GM20000 (cell line): ENCODE measurements at regions not wholly inside any gene's neighbourhood (a gene's known extent, or its start where the extent isn't known, plus 50 kb on each side); places are given as distances from the start of the nearest gene placed in this dataset.

Experiments
- DNase-seq: peaks from one replicate; pipeline ENCODE4 v3.0.0; 2012; ENCODE audit warnings: low spot score
- CTCF ChIP-seq: IDR thresholded peaks from 2 replicates; pipeline ENCODE4 v1.5.1; 2012; ENCODE audit warnings: mild to moderate bottlenecking, control low read depth; ENCODE audit errors: extremely low read depth, missing control alignments

- DNase-seq: no peak
- no peak for TF ChIP-seq CTCF
Measured at GRCh38 chr3:74510261-74510818, 104.1 kb downstream of the CNTN3 start.

- no peak for TF ChIP-seq CTCF
- DNase-seq: no peak
Measured at GRCh38 chr3:74507691-74508090, 106.8 kb downstream of the CNTN3 start.

- no peak for DNase-seq
- no peak for TF ChIP-seq CTCF
Measured at GRCh38 chr3:74506246-74506645, 108.2 kb downstream of the CNTN3 start.

- no peak for TF ChIP-seq CTCF
Measured at GRCh38 chr3:74501007-74501406, 113.5 kb downstream of the CNTN3 start.

GRCh38 chr3:74500257-74500656 lies 114.2 kb downstream of the CNTN3 start:
- no peak for DNase-seq
- no peak for TF ChIP-seq CTCF

More at GRCh38 chr3:74501007-74501406, 113.5 kb downstream of the CNTN3 start:
- DNase-seq: no peak

GRCh38 chr3:74491874-74492273 lies 122.6 kb downstream of the CNTN3 start:
- no peak for TF ChIP-seq CTCF
- DNase-seq: no peak

- DNase-seq: no peak
- TF ChIP-seq CTCF: no peak
Measured at GRCh38 chr3:74489050-74489792, 125.2 kb downstream of the CNTN3 start.
